DND-41 (cell line): ENCODE measurements at regions not wholly inside any gene's neighbourhood (a gene's known extent, or its start where the extent isn't known, plus 50 kb on each side); places are given as distances from the start of the nearest gene placed in this dataset.

Experiments
- ATAC-seq: fragments of 200-7000 bp; cut with Tn5 transposase; 3 replicates; pipeline ENCODE4 v1.9.1; 2021; ENCODE audit warnings: low read depth; ENCODE audit not compliant: insufficient read depth
- DNase-seq: peaks from one replicate; pipeline ENCODE4 v3.0.0-alpha.2; 2020
- H2AFZ ChIP-seq: 2 replicates; pipeline ENCODE4 v1.6.0; 2012; ENCODE audit warnings: low read depth, low read length
- H3K27ac ChIP-seq: 2 replicates; pipeline ENCODE4 v1.5.1; 2012; ENCODE audit warnings: low read length, inconsistent platforms
- H3K27me3 ChIP-seq: fragments of 200-600 bp; sonication (generic); 2 replicates; pipeline ENCODE4 v1.6.0; 2012; ENCODE audit warnings: low read length, mild to moderate bottlenecking, inconsistent platforms; ENCODE audit not compliant: insufficient read depth, poor library complexity
- H3K36me3 ChIP-seq: 2 replicates; pipeline ENCODE4 v1.5.1; 2012; ENCODE audit warnings: low read length, inconsistent platforms; ENCODE audit not compliant: insufficient read depth
- H3K4me1 ChIP-seq: 2 replicates; pipeline ENCODE4 v1.5.1; 2012; ENCODE audit warnings: mild to moderate bottlenecking, low read length; ENCODE audit not compliant: insufficient read depth
- H3K4me2 ChIP-seq: 2 replicates; pipeline ENCODE4 v1.6.0; 2012; ENCODE audit warnings: mild to moderate bottlenecking, moderate library complexity, low read length, inconsistent platforms; ENCODE audit not compliant: insufficient read depth
- H3K4me3 ChIP-seq, 2 experiments: fragments of 200-600 bp in 1 of 2; shearing (Covaris generic) in 1 of 2; 2 replicates each; pipeline ENCODE4 v1.5.1; 2012 to 2016; ENCODE audit warnings: inconsistent platforms in 2 of 2, low read length in 2 of 2, mild to moderate bottlenecking in 2 of 2, low read depth in 1 of 2, moderate library complexity in 1 of 2
- H3K79me2 ChIP-seq: 2 replicates; pipeline ENCODE4 v1.6.0; 2012; ENCODE audit warnings: low read length, inconsistent platforms; ENCODE audit not compliant: insufficient read depth
- H3K9ac ChIP-seq: 2 replicates; pipeline ENCODE4 v1.6.0; 2012; ENCODE audit warnings: low read depth, mild to moderate bottlenecking, inconsistent platforms, low read length, moderate library complexity
- H3K9me3 ChIP-seq: 2 replicates; pipeline ENCODE4 v1.5.1; 2012; ENCODE audit warnings: low read length, moderate library complexity, mild to moderate bottlenecking, inconsistent platforms; ENCODE audit not compliant: insufficient read depth, severe bottlenecking
- H4K20me1 ChIP-seq: 2 replicates; pipeline ENCODE4 v1.6.0; 2012; ENCODE audit warnings: low read length; ENCODE audit not compliant: insufficient read depth
- CTCF ChIP-seq: IDR thresholded peaks from 2 replicates; pipeline ENCODE4 v1.5.1; 2012; ENCODE audit warnings: borderline replicate concordance, low read length, moderate library complexity, mild to moderate bottlenecking; ENCODE audit not compliant: poor library complexity, severe bottlenecking; ENCODE audit errors: extremely low read depth
- EZH2 ChIP-seq: IDR thresholded peaks from 3 replicates; pipeline ENCODE4 v1.6.1; 2012; ENCODE audit warnings: borderline replicate concordance, low read depth, mild to moderate bottlenecking, moderate library complexity, low read length, inconsistent platforms; ENCODE audit not compliant: severe bottlenecking

DNA sequence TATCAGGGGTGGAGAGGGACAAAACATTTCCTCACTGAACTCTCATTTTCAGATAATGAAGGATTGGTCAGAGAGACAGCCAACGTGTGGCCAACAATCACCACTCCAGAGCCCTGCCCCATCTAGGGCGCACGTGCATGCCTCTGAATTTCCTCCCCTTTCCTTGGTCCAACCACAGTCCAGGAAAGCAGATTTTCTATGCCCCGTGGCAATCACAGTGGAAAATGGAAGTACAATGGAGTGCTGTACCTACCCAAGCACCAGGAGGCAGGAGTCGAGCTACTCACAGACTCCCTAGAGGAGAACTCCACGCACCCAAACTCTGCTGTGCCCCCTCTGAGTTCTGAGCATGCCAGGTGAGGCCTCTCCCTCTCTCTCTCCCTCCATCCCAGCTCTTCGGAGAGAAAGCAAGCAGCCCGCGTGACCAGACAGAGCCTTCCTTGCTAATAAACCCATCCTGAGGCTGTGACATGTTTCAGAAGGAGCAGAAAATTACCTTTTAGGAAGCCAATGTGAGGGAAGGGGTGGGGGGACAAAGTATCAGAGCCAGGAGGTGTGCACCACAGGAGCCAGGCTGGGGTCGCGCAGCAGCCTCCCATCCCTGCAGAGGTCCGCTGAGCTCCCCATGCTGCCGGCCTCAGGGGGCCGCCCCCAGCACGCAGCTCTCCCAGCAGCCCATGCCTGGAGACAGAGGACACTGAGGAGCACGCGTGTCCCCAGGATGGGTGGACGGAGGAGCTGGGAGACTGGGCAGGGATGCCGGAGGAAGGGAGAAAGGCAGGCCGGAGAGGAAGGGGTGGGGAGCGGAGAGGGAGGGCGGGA, 73.4 kb downstream of the PITPNM2 start:
- DNase-seq (no peak), ATAC-seq (no peak)
- Histone ChIP-seq H3K36me3 (no peaks in the 10 kb centered on the region), H3K9me3 (no peaks in the 10 kb centered on the region), H3K27me3 (no peaks in the 10 kb centered on the region), H2AFZ (no peak overlapping the region), H3K4me3 (no peak overlapping the region), H3K4me2 (no peak overlapping the region), H3K9ac (no peak overlapping the region), H4K20me1 (no peaks in the 10 kb centered on the region), H3K79me2 (no peaks in the 10 kb centered on the region), H3K4me1 (no peaks in the 10 kb centered on the region), H3K27ac (no peak overlapping the region)
- no peak for TF ChIP-seq CTCF
- no peak for TF ChIP-seq EZH2

DNA sequence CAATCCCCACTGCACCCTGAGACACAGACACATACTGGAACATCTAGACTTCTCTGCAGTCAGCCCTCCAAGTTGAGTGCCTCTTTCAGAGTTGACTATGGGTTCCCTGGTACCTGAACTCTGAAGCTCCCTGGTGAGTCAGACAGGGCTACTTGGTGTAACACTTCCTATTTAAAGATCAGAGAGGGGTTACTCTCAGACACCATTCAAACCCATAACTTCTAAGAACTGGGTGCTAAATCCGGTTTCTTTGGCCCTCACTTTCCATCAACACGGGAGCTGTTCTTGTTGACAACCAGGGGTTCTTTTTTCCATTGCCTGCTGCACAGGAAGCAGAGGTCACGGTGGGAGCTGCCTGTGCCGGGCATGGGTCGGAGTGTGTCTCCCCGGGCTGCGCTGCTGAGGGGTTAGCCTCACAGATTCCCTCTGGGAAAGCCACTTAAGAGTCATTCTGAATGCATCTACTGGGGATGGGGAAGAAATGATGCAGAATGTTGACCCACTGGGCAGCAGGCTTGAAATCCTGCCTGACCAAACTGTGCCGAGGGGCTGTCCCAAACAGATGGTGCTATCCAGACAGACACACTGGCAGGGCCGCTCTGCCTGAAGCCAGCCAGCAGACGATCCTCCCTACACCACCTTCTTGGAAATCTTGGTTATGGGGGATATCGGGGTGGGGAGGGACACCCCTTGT, 74.1 kb downstream of the PITPNM2 start:
- Histone ChIP-seq H3K4me3 (no peak overlapping the region), H3K9ac (no peak overlapping the region), H3K79me2 (no peaks in the 10 kb centered on the region), H3K9me3 (no peaks in the 10 kb centered on the region), H3K27me3 (peaks cover 7% of the 10 kb centered on the region), H3K4me2 (no peak overlapping the region), H3K4me1 (no peaks in the 10 kb centered on the region), H3K27ac (no peak overlapping the region), H4K20me1 (no peaks in the 10 kb centered on the region), H2AFZ (no peak overlapping the region), H3K36me3 (no peaks in the 10 kb centered on the region)
- DNase-seq: no peak
- TF ChIP-seq EZH2 (no peak), CTCF (no peak)
- peak; percentile 22; the same call in 1 of the 3 replicates for ATAC-seq

GRCh38 chr12:123075646-123076171, 75.2 kb downstream of the PITPNM2 start:
- H3K4me1 ChIP-seq: no peaks in the 10 kb centered on the region
- DNase-seq (peak; percentile 31), ATAC-seq (peak; percentile 58; the same call in 2 of the 3 replicates)
- H3K27me3 ChIP-seq: peaks cover 13% of the 10 kb centered on the region
- no peak overlapping the region for H3K4me3 ChIP-seq
- H3K9ac ChIP-seq: no peak overlapping the region
- H3K4me2 ChIP-seq: no peak overlapping the region
- H3K27ac ChIP-seq: no peak overlapping the region
- H4K20me1 ChIP-seq: no peaks in the 10 kb centered on the region
- H3K36me3 ChIP-seq: no peaks in the 10 kb centered on the region
- no peaks in the 10 kb centered on the region for H3K79me2 ChIP-seq
- TF ChIP-seq EZH2 (no peak), CTCF (no peak)
- no peak overlapping the region for H2AFZ ChIP-seq
- H3K9me3 ChIP-seq: no peaks in the 10 kb centered on the region
